ENCODE measurements at regions not wholly inside any gene's neighbourhood (a gene's known extent, or its start where the extent isn't known, plus 50 kb on each side); places are given as distances from the start of the nearest gene placed in this dataset.

DNA sequence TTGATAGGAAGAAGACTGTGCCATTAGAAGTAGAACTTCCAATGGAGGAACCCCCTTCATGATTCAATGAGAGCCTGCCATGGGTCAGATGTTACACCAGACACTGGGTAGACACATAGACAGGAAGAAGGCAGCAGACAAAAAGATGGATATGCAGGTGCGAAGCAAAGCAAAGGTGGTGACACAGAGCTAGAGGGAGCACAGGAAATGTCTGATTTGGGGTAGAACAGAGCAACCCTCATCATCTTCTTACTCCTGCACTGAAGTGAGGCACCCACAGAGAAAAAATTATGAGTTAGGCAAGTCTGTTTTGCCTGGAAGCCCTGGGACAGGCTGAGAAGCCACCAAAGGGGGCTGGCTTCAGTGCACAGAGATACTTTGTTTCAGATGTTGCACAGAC, 240.2 kb downstream of the ANAPC1 start:
- TF ChIP-seq SIN3A (IDR thresholded peaks at IDR 0.05; ENCODE audit: borderline replicate concordance, insufficient read depth, low read length) (no peak), FOXP2 (optimal IDR thresholded peaks at IDR 0.05; ENCODE audit: borderline replicate concordance, extremely low read depth, extremely low read length, insufficient read depth) (no peak), TAF1 (IDR thresholded peaks at IDR 0.05; ENCODE audit: borderline replicate concordance, insufficient read depth, low read length) (no peak), POLR2AphosphoS5 (IDR thresholded peaks at IDR 0.05; ENCODE audit: low read depth, low read length) (no peak)
- TF ChIP-seq, protein P1, sequence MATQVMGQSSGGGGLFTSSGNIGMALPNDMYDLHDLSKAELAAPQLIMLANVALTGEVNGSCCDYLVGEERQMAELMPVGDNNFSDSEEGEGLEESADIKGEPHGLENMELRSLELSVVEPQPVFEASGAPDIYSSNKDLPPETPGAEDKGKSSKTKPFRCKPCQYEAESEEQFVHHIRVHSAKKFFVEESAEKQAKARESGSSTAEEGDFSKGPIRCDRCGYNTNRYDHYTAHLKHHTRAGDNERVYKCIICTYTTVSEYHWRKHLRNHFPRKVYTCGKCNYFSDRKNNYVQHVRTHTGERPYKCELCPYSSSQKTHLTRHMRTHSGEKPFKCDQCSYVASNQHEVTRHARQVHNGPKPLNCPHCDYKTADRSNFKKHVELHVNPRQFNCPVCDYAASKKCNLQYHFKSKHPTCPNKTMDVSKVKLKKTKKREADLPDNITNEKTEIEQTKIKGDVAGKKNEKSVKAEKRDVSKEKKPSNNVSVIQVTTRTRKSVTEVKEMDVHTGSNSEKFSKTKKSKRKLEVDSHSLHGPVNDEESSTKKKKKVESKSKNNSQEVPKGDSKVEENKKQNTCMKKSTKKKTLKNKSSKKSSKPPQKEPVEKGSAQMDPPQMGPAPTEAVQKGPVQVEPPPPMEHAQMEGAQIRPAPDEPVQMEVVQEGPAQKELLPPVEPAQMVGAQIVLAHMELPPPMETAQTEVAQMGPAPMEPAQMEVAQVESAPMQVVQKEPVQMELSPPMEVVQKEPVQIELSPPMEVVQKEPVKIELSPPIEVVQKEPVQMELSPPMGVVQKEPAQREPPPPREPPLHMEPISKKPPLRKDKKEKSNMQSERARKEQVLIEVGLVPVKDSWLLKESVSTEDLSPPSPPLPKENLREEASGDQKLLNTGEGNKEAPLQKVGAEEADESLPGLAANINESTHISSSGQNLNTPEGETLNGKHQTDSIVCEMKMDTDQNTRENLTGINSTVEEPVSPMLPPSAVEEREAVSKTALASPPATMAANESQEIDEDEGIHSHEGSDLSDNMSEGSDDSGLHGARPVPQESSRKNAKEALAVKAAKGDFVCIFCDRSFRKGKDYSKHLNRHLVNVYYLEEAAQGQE (IDR thresholded peaks at IDR 0.05; ENCODE audit: insufficient read depth in 1 of 2, low read depth in 2 of 2, low read length in 2 of 2) = no peak

DNA sequence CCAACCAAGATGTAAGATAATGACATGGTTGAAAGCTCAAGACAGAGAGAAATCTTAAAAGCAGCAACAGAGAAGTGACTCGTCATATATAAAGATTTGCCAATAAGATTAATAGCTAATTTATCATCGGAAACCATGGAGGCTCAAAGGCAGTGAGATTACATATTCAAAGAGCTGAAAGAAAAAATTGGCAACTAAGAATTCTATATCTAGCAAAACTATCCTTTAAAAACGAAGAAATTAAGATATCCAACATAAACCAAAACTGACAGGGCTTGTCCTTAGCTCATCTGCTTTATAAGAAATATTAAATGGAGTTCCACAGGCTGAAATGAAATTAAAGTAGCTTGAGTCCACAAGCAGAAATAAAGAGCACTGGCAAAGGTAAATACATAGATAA, 236.6 kb downstream of the ANAPC1 start:
- TF ChIP-seq FOXP2 (optimal IDR thresholded peaks at IDR 0.05; ENCODE audit: borderline replicate concordance, extremely low read depth, extremely low read length, insufficient read depth) = no peak
- no peak for TF ChIP-seq TAF1 (IDR thresholded peaks at IDR 0.05; ENCODE audit: borderline replicate concordance, insufficient read depth, low read length)

DNA sequence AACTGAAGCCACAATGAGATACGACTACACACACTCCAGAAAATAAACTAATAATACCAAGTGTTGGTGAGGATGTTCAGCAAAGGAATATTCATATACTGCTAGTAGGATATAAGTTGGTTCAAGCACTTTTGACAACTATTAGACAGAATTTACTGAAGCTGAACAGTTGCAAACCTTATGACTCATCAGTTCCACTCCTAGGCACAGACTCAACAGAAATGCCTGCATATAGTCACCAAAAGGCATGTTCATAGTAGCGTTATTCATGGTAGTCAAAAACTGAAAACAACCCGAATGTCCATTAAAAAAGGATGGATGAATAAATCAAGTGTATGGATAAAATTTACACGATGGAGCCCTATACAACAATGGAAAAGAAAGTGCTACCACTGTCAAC, 232.0 kb downstream of the ANAPC1 start:
- TF ChIP-seq FOXP2 (optimal IDR thresholded peaks at IDR 0.05; ENCODE audit: borderline replicate concordance, extremely low read depth, extremely low read length, insufficient read depth) (no peak), SIN3A (IDR thresholded peaks at IDR 0.05; ENCODE audit: borderline replicate concordance, insufficient read depth, low read length) (no peak), TAF1 (IDR thresholded peaks at IDR 0.05; ENCODE audit: borderline replicate concordance, insufficient read depth, low read length) (no peak), POLR2AphosphoS5 (IDR thresholded peaks at IDR 0.05; ENCODE audit: low read depth, low read length) (no peak)
- TF ChIP-seq, protein P1 (IDR thresholded peaks at IDR 0.05; ENCODE audit: insufficient read depth in 1 of 2, low read depth in 2 of 2, low read length in 2 of 2) = no peak

DNA sequence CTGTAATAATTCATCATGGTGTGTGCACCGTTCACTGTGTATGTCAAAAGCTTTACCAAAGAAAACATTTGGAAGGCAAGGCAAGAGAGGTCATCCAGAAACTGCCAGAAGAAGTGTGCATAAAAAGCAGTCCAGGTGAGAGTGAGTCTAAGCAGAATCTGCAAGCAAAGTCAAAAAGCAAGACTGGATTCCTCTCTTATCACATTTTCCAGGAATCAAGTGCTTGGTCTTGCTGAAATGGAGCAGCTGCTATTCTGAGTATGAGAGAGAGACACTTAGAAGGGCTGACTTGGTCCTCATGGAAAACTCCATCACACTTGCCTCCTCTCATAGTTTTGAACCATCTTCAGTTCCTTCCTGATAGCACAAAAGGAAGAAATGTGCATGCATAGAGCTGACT, 231.3 kb downstream of the ANAPC1 start:
- TF ChIP-seq POLR2AphosphoS5 (IDR thresholded peaks at IDR 0.05; ENCODE audit: low read depth, low read length) = no peak
- TF ChIP-seq FOXP2 (optimal IDR thresholded peaks at IDR 0.05; ENCODE audit: borderline replicate concordance, extremely low read depth, extremely low read length, insufficient read depth) = no peak
- TF ChIP-seq, protein P1 (IDR thresholded peaks at IDR 0.05; ENCODE audit: insufficient read depth in 1 of 2, low read depth in 2 of 2, low read length in 2 of 2) = no peak
- no peak for TF ChIP-seq SIN3A (IDR thresholded peaks at IDR 0.05; ENCODE audit: borderline replicate concordance, insufficient read depth, low read length)

DNA sequence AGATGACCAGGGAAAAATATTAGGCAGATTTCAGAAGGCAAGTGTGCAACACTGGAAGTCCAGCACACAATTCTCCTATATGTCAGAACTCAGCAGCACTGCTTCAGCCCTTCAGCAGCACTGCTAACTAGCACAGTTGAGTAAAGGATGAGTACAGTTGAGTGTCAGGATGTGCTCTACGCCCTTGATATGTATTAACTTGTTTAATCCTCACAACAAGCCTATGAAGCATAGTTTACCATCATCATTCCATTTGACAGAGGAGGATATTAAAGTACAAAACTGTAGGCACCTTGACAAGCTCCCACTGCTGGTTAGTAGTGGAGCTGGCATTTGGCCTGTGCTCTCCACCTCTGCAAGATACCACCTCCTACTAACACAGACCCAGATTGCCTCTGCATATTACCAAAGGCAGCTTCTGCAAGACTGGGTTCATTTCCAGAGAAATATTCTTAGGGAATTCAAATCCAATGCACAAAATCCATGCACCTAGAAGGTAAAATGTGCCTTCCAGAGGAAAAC, 230.8 kb downstream of the ANAPC1 start:
- TF ChIP-seq SIN3A (IDR thresholded peaks at IDR 0.05; ENCODE audit: borderline replicate concordance, insufficient read depth, low read length) = no peak
- TF ChIP-seq TAF1 (IDR thresholded peaks at IDR 0.05; ENCODE audit: borderline replicate concordance, insufficient read depth, low read length) = no peak
- no peak for TF ChIP-seq FOXP2 (optimal IDR thresholded peaks at IDR 0.05; ENCODE audit: borderline replicate concordance, extremely low read depth, extremely low read length, insufficient read depth)
- TF ChIP-seq POLR2AphosphoS5 (IDR thresholded peaks at IDR 0.05; ENCODE audit: low read depth, low read length) = no peak
- TF ChIP-seq, protein P1 (IDR thresholded peaks at IDR 0.05; ENCODE audit: insufficient read depth in 1 of 2, low read depth in 2 of 2, low read length in 2 of 2) = no peak

Data from PFSK-1 (cell line).